ENCODE measurements at regions not wholly inside any gene's neighbourhood (a gene's known extent, or its start where the extent isn't known, plus 50 kb on each side); places are given as distances from the start of the nearest gene placed in this dataset.

GRCh38 chr1:94602316-94602715 lies 60.8 kb upstream of the F3 start:
- Histone ChIP-seq H3K4me1 (ENCODE audit: control insufficient read depth in 1 of 2, insufficient read depth in 2 of 2, low read length in 2 of 2) (peaks cover 37 to 62% of the 10 kb centered on the region in 2 donors), H3K27ac (ENCODE audit: low read depth, low read length) (no peak overlapping the region), H3K27me3 (ENCODE audit: control insufficient read depth in 1 of 2, insufficient read depth in 2 of 2, low read length in 2 of 2) (no peaks in the 10 kb centered on the region), H3K4me3 (ENCODE audit: low read depth in 1 of 2, low read length in 2 of 2) (peak overlapping the region; percentile 1 to 21), H3K9me3 (ENCODE audit: control insufficient read depth in 1 of 2, low read length in 2 of 2) (no peaks in the 10 kb centered on the region), H3K36me3 (ENCODE audit: control insufficient read depth in 1 of 2, insufficient read depth in 2 of 2, low read length in 2 of 2) (no peaks in the 10 kb centered on the region), H3K9ac (ENCODE audit: low read depth in 1 of 2, low read length in 2 of 2) (no peak overlapping the region)

GRCh38 chr1:94600556-94600955 lies 59.0 kb upstream of the F3 start:
- peaks cover 29 to 46% of the 10 kb centered on the region in 2 donors for H3K4me1 ChIP-seq (ENCODE audit: control insufficient read depth in 1 of 2, insufficient read depth in 2 of 2, low read length in 2 of 2)
- no peak overlapping the region for H3K9ac ChIP-seq (ENCODE audit: low read depth in 1 of 2, low read length in 2 of 2)
- no peaks in the 10 kb centered on the region for H3K9me3 ChIP-seq (ENCODE audit: control insufficient read depth in 1 of 2, low read length in 2 of 2)

DNA sequence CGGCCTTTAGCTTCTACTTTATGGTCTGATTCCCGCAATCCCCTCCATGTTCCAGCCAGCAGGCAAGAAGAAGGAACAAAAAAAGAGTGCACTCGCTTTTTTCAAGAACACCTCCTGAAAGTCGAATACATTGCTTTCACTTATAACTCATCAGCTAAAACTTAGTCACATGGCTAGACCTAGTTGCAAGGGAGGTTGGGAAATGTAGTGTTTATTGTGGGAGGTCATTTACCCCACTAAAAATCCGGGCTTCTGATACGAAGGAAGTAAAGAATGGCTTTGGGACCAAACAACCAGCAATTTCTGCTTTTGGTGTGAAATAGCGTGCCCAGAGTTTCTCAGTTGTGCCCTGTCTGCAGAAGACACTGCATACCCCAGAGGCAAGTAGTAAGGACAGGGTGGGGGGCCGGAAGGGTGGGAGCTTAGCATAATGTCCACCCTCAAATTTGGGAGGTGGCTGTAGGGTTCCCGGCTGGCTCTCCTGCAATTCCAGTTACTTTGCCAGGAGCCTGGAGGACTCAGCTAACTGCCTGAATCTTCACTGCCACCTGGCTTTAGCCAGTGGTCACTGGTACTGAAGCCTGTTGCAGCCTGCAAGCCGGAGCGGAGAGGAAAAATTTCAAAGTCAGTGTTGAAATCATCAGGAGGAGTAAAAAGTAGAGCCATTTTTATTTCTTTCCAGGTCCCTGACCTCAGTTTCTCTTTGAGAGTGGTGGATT lies 57.7 kb upstream of the F3 start:
- Histone ChIP-seq H3K4me1 (ENCODE audit: control insufficient read depth in 1 of 2, insufficient read depth in 2 of 2, low read length in 2 of 2) (peaks cover 29 to 41% of the 10 kb centered on the region in 2 donors), H3K4me3 (ENCODE audit: low read depth in 1 of 2, low read length in 2 of 2) (no peak overlapping the region), H3K9me3 (ENCODE audit: control insufficient read depth in 1 of 2, low read length in 2 of 2) (no peaks in the 10 kb centered on the region), H3K9ac (ENCODE audit: low read depth in 1 of 2, low read length in 2 of 2) (no peak overlapping the region), H3K27me3 (ENCODE audit: control insufficient read depth in 1 of 2, insufficient read depth in 2 of 2, low read length in 2 of 2) (no peaks in the 10 kb centered on the region), H3K36me3 (ENCODE audit: control insufficient read depth in 1 of 2, insufficient read depth in 2 of 2, low read length in 2 of 2) (no peaks in the 10 kb centered on the region), H3K27ac (ENCODE audit: low read depth, low read length) (no peak overlapping the region)

More at GRCh38 chr1:94600556-94600955, 59.0 kb upstream of the F3 start:
- H3K4me3 ChIP-seq (ENCODE audit: low read depth in 1 of 2, low read length in 2 of 2) = no peak overlapping the region
- no peaks in the 10 kb centered on the region for H3K36me3 ChIP-seq (ENCODE audit: control insufficient read depth in 1 of 2, insufficient read depth in 2 of 2, low read length in 2 of 2)
- no peaks in the 10 kb centered on the region for H3K27me3 ChIP-seq (ENCODE audit: control insufficient read depth in 1 of 2, insufficient read depth in 2 of 2, low read length in 2 of 2)
- H3K27ac ChIP-seq (ENCODE audit: low read depth, low read length) = no peak overlapping the region

DNA sequence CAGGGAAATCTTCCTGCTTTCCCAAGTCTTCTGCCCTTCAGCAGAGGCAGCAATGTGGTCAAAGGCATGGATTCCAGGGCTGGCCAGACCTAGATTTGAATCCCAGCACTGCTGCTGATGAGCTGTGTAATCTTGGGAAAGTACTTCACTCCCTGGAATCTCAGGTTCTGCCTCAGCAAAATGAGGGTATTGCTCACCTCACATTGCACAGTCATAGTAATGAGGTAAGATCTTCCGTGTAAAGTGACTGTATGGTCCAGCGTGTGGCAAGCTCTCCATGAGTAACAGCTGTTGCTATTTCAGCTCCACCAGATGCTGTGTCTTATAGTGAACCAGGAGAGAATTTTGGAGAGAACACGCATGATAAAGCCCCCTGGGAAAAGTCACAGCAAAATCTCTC lies 56.1 kb upstream of the F3 start:
- no peaks in the 10 kb centered on the region for H3K9me3 ChIP-seq (ENCODE audit: control insufficient read depth in 1 of 2, low read length in 2 of 2)
- no peaks in the 10 kb centered on the region for H3K36me3 ChIP-seq (ENCODE audit: control insufficient read depth in 1 of 2, insufficient read depth in 2 of 2, low read length in 2 of 2)
- no peaks in the 10 kb centered on the region for H3K27me3 ChIP-seq (ENCODE audit: control insufficient read depth in 1 of 2, insufficient read depth in 2 of 2, low read length in 2 of 2)
- H3K4me1 ChIP-seq (ENCODE audit: control insufficient read depth in 1 of 2, insufficient read depth in 2 of 2, low read length in 2 of 2) = peaks cover 16 to 31% of the 10 kb centered on the region in 2 donors
- no peak overlapping the region for H3K4me3 ChIP-seq (ENCODE audit: low read depth in 1 of 2, low read length in 2 of 2)
- no peak overlapping the region for H3K9ac ChIP-seq (ENCODE audit: low read depth in 1 of 2, low read length in 2 of 2)
- H3K27ac ChIP-seq (ENCODE audit: low read depth, low read length) = no peak overlapping the region

- Histone ChIP-seq H3K4me1 (ENCODE audit: control insufficient read depth in 1 of 2, insufficient read depth in 2 of 2, low read length in 2 of 2) (peaks cover 4 to 17% of the 10 kb centered on the region in 2 donors), H3K9ac (ENCODE audit: low read depth in 1 of 2, low read length in 2 of 2) (no peak overlapping the region), H3K27ac (ENCODE audit: low read depth, low read length) (no peak overlapping the region), H3K27me3 (ENCODE audit: control insufficient read depth in 1 of 2, insufficient read depth in 2 of 2, low read length in 2 of 2) (no peaks in the 10 kb centered on the region), H3K9me3 (ENCODE audit: control insufficient read depth in 1 of 2, low read length in 2 of 2) (no peaks in the 10 kb centered on the region), H3K4me3 (ENCODE audit: low read depth in 1 of 2, low read length in 2 of 2) (no peak overlapping the region), H3K36me3 (ENCODE audit: control insufficient read depth in 1 of 2, insufficient read depth in 2 of 2, low read length in 2 of 2) (no peaks in the 10 kb centered on the region)
These were observed 54.7 kb upstream of the F3 start for GRCh38 chr1:94596260-94596659.

GRCh38 chr1:94595658-94596057 lies 54.1 kb upstream of the F3 start:
- Histone ChIP-seq H3K36me3 (ENCODE audit: control insufficient read depth in 1 of 2, insufficient read depth in 2 of 2, low read length in 2 of 2) (no peaks in the 10 kb centered on the region), H3K4me3 (ENCODE audit: low read depth in 1 of 2, low read length in 2 of 2) (no peak overlapping the region), H3K27ac (ENCODE audit: low read depth, low read length) (no peak overlapping the region), H3K9me3 (ENCODE audit: control insufficient read depth in 1 of 2, low read length in 2 of 2) (no peaks in the 10 kb centered on the region), H3K4me1 (ENCODE audit: control insufficient read depth in 1 of 2, insufficient read depth in 2 of 2, low read length in 2 of 2) (peaks cover 3 to 11% of the 10 kb centered on the region in 2 donors), H3K27me3 (ENCODE audit: control insufficient read depth in 1 of 2, insufficient read depth in 2 of 2, low read length in 2 of 2) (no peaks in the 10 kb centered on the region), H3K9ac (ENCODE audit: low read depth in 1 of 2, low read length in 2 of 2) (no peak overlapping the region)

DNA sequence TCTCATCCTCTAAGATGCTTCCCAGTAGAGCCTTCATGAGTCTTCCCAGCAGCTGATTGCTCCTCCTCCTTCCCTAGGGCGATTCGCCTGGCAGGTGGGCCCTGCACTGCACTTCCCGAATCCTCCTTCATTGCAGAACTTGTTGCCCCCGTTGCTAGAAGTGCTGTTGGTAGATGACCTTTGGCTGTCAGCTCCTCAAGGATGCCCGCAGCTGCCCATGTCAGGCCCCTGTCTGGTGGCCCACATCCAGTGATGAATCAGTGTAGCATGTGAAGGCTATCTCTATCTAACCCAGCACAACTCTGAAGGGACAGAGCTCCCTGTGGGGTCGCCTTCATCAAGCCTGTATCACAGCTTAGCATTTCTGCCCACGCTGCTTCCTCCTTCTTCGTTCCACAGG lies 52.1 kb upstream of the F3 start:
- Histone ChIP-seq H3K27ac (ENCODE audit: low read depth, low read length) (no peak overlapping the region), H3K9me3 (ENCODE audit: control insufficient read depth in 1 of 2, low read length in 2 of 2) (no peaks in the 10 kb centered on the region), H3K27me3 (ENCODE audit: control insufficient read depth in 1 of 2, insufficient read depth in 2 of 2, low read length in 2 of 2) (no peaks in the 10 kb centered on the region), H3K9ac (ENCODE audit: low read depth in 1 of 2, low read length in 2 of 2) (no peak overlapping the region), H3K4me1 (ENCODE audit: control insufficient read depth in 1 of 2, insufficient read depth in 2 of 2, low read length in 2 of 2) (peaks cover 0 to 11% of the 10 kb centered on the region in 2 donors), H3K36me3 (ENCODE audit: control insufficient read depth in 1 of 2, insufficient read depth in 2 of 2, low read length in 2 of 2) (no peaks in the 10 kb centered on the region), H3K4me3 (ENCODE audit: low read depth in 1 of 2, low read length in 2 of 2) (no peak overlapping the region)

DNA sequence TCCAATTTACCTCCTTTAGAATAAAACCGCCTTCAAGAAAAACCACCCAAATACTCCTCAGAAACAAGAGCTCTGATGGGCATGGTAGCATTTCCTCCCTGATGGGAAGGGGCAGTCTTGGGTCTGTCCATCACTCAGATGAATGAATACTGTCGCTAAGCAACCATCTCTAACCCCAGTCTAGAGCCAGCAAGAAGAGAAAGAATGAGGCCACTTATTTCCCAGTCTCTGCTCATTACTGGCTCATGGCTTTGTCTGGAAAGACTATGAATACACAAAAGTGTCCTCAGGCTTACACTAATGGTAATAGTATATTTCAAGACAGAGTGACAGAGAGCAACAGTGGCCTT lies 51.0 kb upstream of the F3 start:
- Histone ChIP-seq H3K27ac (ENCODE audit: low read depth, low read length) (no peak overlapping the region), H3K9me3 (ENCODE audit: control insufficient read depth in 1 of 2, low read length in 2 of 2) (no peaks in the 10 kb centered on the region), H3K4me3 (ENCODE audit: low read depth in 1 of 2, low read length in 2 of 2) (no peak overlapping the region), H3K27me3 (ENCODE audit: control insufficient read depth in 1 of 2, insufficient read depth in 2 of 2, low read length in 2 of 2) (no peaks in the 10 kb centered on the region), H3K4me1 (ENCODE audit: control insufficient read depth in 1 of 2, insufficient read depth in 2 of 2, low read length in 2 of 2) (peaks cover 0 to 11% of the 10 kb centered on the region in 2 donors), H3K36me3 (ENCODE audit: control insufficient read depth in 1 of 2, insufficient read depth in 2 of 2, low read length in 2 of 2) (no peaks in the 10 kb centered on the region), H3K9ac (ENCODE audit: low read depth in 1 of 2, low read length in 2 of 2) (no peak overlapping the region)

GRCh38 chr1:94591823-94592570 lies 50.4 kb upstream of the F3 start:
- peaks cover 0 to 11% of the 10 kb centered on the region in 2 donors for H3K4me1 ChIP-seq (ENCODE audit: control insufficient read depth in 1 of 2, insufficient read depth in 2 of 2, low read length in 2 of 2)
- H3K27me3 ChIP-seq (ENCODE audit: control insufficient read depth in 1 of 2, insufficient read depth in 2 of 2, low read length in 2 of 2) = no peaks in the 10 kb centered on the region
- no peak overlapping the region for H3K9ac ChIP-seq (ENCODE audit: low read depth in 1 of 2, low read length in 2 of 2)
- H3K36me3 ChIP-seq (ENCODE audit: control insufficient read depth in 1 of 2, insufficient read depth in 2 of 2, low read length in 2 of 2) = no peaks in the 10 kb centered on the region
- H3K4me3 ChIP-seq (ENCODE audit: low read depth in 1 of 2, low read length in 2 of 2) = no peak overlapping the region
- H3K27ac ChIP-seq (ENCODE audit: low read depth, low read length) = no peak overlapping the region
- no peaks in the 10 kb centered on the region for H3K9me3 ChIP-seq (ENCODE audit: control insufficient read depth in 1 of 2, low read length in 2 of 2)

All from duodenal mucosa (tissue), 2 donors.